GM18951 (cell line): ENCODE measurements at regions not wholly inside any gene's neighbourhood (a gene's known extent, or its start where the extent isn't known, plus 50 kb on each side); places are given as distances from the start of the nearest gene placed in this dataset.

Experiments
- POLR2A ChIP-seq: IDR thresholded peaks from 4 replicates; pipeline ENCODE4 v1.6.1; 2011; ENCODE audit warnings: mild to moderate bottlenecking; ENCODE audit not compliant: insufficient read length, insufficient read depth; ENCODE audit errors: extremely low read depth
- in situ Hi-C: fragments of 300-500 bp; cut with MboI; formaldehyde crosslinking; loops from one replicate; pipeline ENCODE4 v1.12.0; 2022; ENCODE audit warnings: low sequenced_read_pairs, mixed read lengths, inconsistent platforms; ENCODE audit not compliant: unreplicated experiment

DNA sequence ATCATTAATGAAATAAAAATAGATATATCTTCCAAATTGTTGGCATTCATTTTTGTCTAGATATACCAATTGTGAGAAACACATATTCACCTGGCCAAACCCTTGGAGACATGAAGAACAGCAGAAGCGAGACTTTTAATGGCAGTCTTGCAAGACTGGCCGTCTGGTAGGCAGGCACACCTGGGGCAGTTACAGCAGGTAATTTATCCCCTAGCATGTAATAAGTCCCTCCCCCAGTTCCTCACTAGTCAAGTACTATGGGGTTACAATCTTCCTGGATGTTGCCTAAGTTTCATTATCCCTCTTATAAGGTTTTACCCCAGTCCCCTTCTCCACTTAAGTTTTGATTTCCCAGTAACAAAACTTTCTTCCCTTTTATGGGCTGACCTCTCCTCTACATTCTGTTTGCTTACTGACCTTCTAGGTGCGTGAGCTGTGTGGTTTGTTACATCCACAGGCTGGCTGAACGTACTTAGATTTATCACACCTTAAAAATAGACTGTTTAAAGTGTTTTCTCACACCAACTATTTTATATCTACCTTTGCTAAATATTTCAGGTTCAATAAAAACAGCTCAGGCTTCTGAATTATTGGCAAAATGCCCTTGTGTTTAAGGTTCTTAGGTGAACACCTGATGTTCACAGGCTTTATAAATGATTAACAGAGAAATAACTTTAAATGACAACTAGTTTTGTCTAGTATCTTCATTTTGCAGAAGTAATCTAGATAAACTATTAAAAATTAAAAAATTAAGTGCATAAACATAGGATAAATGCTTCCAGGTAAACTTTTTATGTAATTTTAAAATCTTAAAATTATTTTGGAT lies 365.0 kb upstream of the TFPI start:
- in situ Hi-C loops, result no loop called here

DNA sequence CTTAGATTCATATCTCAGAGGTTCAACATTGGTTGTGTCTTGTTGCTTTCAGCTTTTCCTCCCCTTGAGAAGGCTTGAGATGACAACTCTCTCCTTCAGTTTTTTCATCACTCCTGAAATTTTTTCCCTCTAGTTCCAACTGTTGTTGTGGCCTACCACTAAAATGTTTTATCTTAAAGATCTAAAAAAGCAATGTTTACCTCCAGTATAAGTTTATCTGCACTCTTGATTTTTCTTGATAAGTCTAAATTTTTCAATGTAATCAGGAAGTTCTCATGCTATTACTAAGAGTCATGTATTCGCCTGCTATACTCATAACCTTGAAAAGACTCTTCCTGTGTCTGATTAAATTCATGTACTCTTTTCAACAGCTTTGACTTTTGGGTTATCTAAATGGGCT lies 366.3 kb upstream of the TFPI start:
- no peak for TF ChIP-seq POLR2A
- in situ Hi-C loops, result no loop called here

More for the DNA sequence above, 365.0 kb upstream of the TFPI start:
- TF ChIP-seq POLR2A, result no peak

DNA sequence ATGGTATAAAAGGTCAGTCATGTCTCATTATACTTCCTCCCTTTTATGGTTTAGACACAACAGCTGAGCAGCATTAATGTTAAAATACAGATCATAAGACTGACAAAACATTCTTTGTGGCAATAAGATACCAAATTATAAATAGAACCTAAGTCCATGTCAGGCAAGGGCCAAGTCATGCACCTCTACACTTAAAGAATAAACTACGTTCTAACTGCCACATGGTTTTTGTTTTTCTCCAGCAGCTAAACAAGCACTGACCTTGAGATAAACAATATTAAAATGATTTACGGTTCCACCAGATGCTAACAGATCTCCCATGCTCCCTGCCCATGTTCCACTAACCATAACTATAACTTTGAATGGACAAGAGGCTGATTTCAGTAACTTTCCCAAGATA lies 368.6 kb upstream of the TFPI start:
- in situ Hi-C loops, result no loop called here
- TF ChIP-seq POLR2A, result no peak

DNA sequence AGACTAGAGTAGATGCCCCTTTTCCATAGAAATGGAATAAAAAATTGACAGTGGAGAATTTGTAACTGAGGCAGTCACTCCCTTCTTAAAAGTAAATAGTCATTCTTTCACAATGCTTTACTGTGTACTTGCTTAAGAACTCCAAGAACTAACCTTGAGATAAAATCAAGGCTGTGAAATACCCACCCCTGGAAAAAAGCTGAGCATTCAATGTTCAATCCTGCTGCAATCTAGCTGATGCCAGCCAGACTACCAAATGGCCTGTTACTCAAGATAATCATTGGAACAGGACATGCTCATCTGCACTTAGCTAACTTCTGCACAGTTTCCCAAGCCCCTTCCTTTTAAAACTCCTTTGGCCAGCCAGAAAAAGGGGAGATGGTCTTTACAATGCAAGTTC lies 367.4 kb upstream of the GULP1 start:
- in situ Hi-C loops, result no loop called here
- no peak for TF ChIP-seq POLR2A

DNA sequence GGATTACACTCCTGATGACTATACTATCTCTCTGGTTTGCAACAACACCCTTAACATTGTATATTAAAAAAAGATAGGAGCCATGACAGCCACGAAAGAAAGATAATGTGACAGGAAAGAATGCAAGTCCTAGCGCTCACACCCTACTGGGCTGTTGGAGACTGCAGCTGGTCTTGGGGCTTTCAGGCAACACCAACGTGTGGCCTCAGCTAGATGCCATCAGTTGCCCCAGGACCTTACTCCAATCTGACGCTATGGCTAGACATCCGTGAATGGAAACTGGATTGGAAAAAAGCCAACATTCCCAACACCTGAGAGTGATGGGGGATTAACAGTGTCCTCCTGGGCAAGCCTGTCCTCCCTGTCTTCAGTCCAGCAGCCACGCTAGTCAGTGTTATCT lies 357.4 kb upstream of the GULP1 start:
- no peak for TF ChIP-seq POLR2A

DNA sequence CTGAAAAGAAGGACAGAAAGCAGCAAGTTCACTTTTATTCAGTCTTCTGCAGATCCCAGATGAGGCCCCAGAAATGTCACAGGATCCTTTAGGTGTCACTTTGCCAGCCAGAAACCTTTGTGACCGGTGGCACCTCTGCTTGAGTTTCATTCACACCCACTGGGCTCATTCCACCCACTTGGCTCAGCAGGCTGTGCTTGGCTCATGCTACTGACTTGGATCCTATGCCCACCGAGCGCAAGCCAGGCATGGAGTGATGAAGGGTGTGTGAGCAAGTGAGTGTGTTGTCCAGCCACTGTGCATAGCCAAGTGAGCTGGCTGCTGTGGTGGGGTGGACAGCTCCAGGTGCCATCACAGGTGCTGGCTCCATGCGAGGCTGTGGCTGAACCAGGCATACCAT lies 357.0 kb upstream of the GULP1 start:
- in situ Hi-C loops, result no loop called here
- TF ChIP-seq POLR2A, result no peak

More for the DNA sequence above, 357.4 kb upstream of the GULP1 start:
- in situ Hi-C loops, result no loop called here

DNA sequence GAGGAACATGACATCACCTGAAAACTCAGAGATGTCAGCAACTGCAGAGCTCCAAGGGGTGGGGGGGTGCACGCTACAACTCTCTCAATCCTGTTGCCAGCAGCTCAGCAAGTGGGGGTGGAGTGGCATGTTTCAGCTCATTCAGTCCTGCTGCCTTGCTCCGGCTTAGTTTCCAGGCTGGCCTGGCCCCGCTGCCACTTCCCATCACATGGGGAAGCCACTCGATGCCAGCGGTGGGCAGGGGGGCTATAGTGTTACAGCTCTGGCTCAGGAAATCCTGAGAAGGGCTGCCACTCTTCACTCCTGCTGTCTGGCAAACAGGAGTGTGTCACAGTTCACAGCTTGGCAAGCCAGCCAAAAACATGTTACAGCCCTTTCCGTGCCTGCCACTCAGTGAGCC lies 356.5 kb upstream of the GULP1 start:
- no peak for TF ChIP-seq POLR2A

DNA sequence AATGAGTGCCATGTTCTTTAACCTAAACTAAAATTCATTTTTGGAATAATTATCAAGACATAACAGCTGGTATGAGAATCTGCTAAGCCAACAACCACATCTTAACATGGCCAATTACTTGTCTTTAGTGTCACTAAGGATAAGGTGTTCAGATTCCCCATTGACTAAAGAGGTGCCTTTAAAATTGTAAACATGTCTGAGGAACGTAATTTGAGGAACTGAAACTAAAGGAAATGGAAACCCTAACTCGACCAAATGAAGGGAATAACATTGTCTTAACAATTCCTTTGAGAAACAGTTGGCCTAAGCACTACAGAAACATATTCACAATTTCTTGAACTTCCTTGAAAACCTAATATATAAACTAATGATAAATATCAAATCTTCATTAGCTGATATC lies 355.4 kb upstream of the GULP1 start:
- TF ChIP-seq POLR2A, result no peak

More for the DNA sequence above, 356.5 kb upstream of the GULP1 start:
- in situ Hi-C loops, result no loop called here

DNA sequence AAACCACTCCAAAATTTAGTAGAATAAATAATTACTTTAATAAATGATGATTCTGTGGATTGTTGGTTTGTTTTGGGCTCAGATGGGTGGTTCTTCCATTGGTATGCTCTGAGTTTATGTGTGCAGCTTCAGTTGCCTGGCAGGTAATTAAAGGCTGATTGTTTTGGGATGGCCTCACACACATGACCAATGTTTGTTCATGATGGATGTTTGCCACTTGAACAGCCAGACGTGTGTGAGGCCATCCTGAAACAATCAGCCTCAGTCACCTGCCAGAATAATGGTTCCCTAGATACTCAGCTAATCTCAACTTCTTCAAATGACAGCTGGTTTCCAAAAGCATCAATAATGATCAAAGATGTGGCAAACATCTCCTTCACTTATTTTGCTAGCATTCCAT lies 352.5 kb upstream of the GULP1 start:
- TF ChIP-seq POLR2A, result no peak

More for the DNA sequence above, 355.4 kb upstream of the GULP1 start:
- in situ Hi-C loops, result no loop called here

DNA sequence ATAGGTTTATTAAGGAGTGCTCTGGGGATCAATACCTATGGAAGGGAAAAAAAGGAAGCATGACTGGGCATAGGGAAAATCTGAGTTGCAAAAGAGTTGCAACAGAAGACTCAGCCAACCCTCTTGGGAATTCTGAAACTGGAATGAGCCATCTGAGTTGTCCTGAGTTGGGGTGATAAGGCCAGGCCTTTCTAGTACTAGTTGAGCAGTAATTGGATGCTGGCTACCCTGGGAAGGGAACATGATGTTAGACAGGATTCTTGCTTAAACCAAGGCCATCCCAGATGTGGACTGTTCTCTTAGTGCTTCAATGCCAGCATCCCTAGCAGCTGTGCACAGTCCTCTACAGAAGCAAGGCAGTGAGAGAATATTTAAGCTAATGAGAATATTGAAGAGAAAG lies 348.8 kb upstream of the GULP1 start:
- in situ Hi-C loops, result no loop called here
- TF ChIP-seq POLR2A, result no peak

More for the DNA sequence above, 352.5 kb upstream of the GULP1 start:
- in situ Hi-C loops, result no loop called here

DNA sequence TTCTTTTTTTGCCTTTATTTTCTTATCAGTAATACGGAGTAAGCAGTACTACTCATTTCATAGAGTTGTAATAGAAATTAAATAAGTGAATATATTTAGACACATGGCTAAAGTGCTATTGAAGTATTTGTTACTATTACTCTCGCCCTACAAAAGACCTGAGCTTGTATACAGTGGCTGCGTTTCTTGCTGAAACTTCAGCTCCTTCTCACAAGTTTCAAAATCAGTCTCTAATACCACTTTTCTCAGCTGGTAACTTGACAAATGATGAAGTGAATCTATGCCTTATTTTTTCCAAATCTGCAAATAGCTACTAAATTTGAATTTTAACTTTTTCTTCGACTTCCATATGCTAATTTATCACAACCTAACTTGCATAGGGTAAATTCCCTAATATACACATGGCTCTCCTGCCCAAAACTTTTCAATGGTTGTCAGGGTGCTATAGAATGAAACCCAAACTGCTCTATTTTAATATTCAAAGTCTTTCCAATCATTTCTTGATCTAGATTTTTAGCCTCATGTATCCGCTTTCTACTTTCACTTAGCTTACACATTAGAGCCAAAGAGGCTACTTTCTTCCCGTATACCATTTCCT lies 347.8 kb upstream of the GULP1 start:
- in situ Hi-C loops, result no loop called here
- no peak for TF ChIP-seq POLR2A

DNA sequence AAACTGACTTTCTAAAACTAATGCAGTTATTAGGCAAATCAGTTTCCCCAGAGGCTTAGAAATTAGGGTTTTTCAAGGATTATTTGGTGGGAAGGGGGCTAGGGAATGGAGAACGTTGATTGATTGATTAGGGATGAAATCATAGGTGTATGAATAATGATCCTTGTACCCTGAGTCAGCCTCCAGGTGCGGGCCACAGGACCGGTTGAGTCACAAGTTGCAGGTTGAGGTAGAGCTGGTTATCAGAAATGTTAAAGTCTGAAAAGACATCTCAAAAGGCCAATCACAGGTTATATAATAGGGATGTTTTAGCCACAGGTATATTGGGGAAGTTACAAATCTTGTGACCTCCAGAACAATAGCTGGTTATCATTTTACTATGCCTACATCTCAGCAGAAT lies 341.8 kb upstream of the GULP1 start:
- in situ Hi-C loops, result no loop called here
- no peak for TF ChIP-seq POLR2A

DNA sequence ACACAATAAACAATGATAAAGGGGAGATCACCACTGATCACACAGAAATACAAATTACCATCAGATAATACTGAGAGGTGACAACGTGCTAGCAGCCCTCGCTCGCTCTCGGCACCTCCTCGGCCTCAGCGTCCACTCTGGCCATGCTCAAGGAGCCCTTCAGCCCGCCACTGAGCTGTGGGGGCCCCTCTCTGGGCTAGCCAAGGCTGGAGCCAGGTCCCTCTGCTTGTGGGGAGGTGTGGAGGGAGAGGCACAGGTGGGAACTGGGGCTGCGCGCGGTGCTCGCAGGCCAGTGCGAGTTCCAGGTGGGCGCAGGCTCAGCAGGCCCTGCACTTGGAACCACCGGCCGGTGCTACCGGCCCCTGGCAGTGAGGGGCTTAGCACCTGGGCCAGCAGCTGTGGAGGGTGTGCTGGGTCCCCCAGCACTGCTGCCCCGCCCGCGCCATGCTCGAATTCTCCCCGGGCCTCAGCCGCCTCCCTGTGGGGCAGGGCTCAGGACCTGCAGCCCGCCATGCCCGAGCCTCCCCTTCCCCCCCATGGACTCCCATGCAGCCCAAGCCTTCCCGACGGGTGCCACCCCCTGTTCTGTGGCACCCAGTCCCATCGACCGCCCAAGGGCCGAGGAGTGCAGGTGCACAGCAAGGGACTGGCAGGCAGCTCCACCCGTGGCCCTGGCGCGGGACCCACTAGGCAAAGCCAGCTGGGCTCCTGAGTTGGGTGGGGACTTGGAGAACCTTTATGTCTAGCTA lies 340.0 kb upstream of the GULP1 start:
- no peak for TF ChIP-seq POLR2A
- in situ Hi-C loops, result no loop called here
